Activated CD4-positive, alpha-beta T cell treated with anti-CD3 and anti-CD28 coated beads for 48 hours (primary cell): ENCODE measurements at regions not wholly inside any gene's neighbourhood (a gene's known extent, or its start where the extent isn't known, plus 50 kb on each side); places are given as distances from the start of the nearest gene placed in this dataset.
A peak's percentile ranks its signal among the peaks of the same experiment; 100 is the strongest.

ENCODE experiments used
- DNase-seq: peaks from one replicate; pipeline ENCODE4 v3.0.0-alpha.2; 2020

- no peak for DNase-seq
Measured at GRCh38 chr17:79304884-79305283, 230.3 kb downstream of the ENGASE start.

GRCh38 chr17:79303641-79304205, 229.1 kb downstream of the ENGASE start:
- DNase-seq = no peak

GRCh38 chr17:79301469-79301868, 226.8 kb downstream of the ENGASE start:
- DNase-seq = no peak

- no peak for DNase-seq
Measured at GRCh38 chr17:79299349-79299748, 224.7 kb downstream of the ENGASE start.

- DNase-seq = no peak
Measured at GRCh38 chr17:79298799-79299198, 224.2 kb downstream of the ENGASE start.

GRCh38 chr17:79296243-79296642, 221.6 kb downstream of the ENGASE start:
- DNase-seq = no peak

- no peak for DNase-seq
Measured at GRCh38 chr17:79295307-79295706, 220.7 kb downstream of the ENGASE start.

GRCh38 chr17:79294459-79295071, 219.9 kb downstream of the ENGASE start:
- peak; percentile 50 for DNase-seq

GRCh38 chr17:79292501-79292900, 217.9 kb downstream of the ENGASE start:
- DNase-seq = no peak

GRCh38 chr17:79291391-79291790, 216.8 kb downstream of the ENGASE start:
- no peak for DNase-seq

- DNase-seq = no peak
Measured at GRCh38 chr17:79290726-79291125, 216.1 kb downstream of the ENGASE start.

GRCh38 chr17:79288950-79289349, 214.3 kb downstream of the ENGASE start:
- DNase-seq = no peak

GRCh38 chr17:79286440-79286839, 211.8 kb downstream of the ENGASE start:
- no peak for DNase-seq

- no peak for DNase-seq
Measured at GRCh38 chr17:79285973-79286372, 211.3 kb downstream of the ENGASE start.

- DNase-seq = no peak
Measured at GRCh38 chr17:79282294-79282693, 207.7 kb downstream of the ENGASE start.

- no peak for DNase-seq
Measured at GRCh38 chr17:79281803-79282202, 207.2 kb downstream of the ENGASE start.

- DNase-seq = no peak
Measured at GRCh38 chr17:79280866-79281572, 206.4 kb downstream of the ENGASE start.

GRCh38 chr17:79280010-79280409, 205.4 kb downstream of the ENGASE start:
- DNase-seq = no peak

GRCh38 chr17:79279320-79279719, 204.7 kb downstream of the ENGASE start:
- no peak for DNase-seq

GRCh38 chr17:79276821-79277220, 202.2 kb downstream of the ENGASE start:
- no peak for DNase-seq

GRCh38 chr17:79273660-79274059, 199.0 kb downstream of the ENGASE start:
- DNase-seq = no peak

GRCh38 chr17:79272666-79273219, 198.1 kb downstream of the ENGASE start:
- no peak for DNase-seq

GRCh38 chr17:79272220-79272619, 197.6 kb downstream of the ENGASE start:
- DNase-seq = no peak

- no peak for DNase-seq
Measured at GRCh38 chr17:79269620-79270019, 195.0 kb downstream of the ENGASE start.
